Astrocyte (in vitro differentiated cells and primary cell): ENCODE measurements at regions not wholly inside any gene's neighbourhood (a gene's known extent, or its start where the extent isn't known, plus 50 kb on each side); places are given as distances from the start of the nearest gene placed in this dataset.

Experiments used
- DNase-seq: peaks from one replicate; pipeline ENCODE4 v3.0.0-alpha.2; 2010; ENCODE audit warnings: low read depth
- FAIRE-seq: peaks from 2 replicates; lab custom pipeline; 2011; peaks lifted over from hg19 to GRCh38; lab: Jason Lieb, UNC
- H2AFZ ChIP-seq: 2 replicates; pipeline ENCODE4 v1.6.0; 2012; ENCODE audit warnings: low read depth, low read length, inconsistent platforms
- H3K27ac ChIP-seq: 2 replicates; pipeline ENCODE4 v1.5.1; 2011; ENCODE audit warnings: low read depth, low read length, inconsistent platforms
- H3K27me3 ChIP-seq: 2 replicates; pipeline ENCODE4 v1.6.0; 2011; ENCODE audit warnings: low read length, inconsistent platforms; ENCODE audit not compliant: insufficient read depth
- H3K36me3 ChIP-seq: 2 replicates; pipeline ENCODE4 v1.5.1; 2011; ENCODE audit warnings: low read length, inconsistent platforms; ENCODE audit not compliant: insufficient read depth
- H3K4me1 ChIP-seq: 2 replicates; pipeline ENCODE4 v1.5.1; 2011; ENCODE audit warnings: low read length, inconsistent platforms; ENCODE audit not compliant: insufficient read depth
- H3K4me2 ChIP-seq: 2 replicates; pipeline ENCODE4 v1.6.0; 2012; ENCODE audit warnings: low read length, inconsistent platforms
- H3K4me3 ChIP-seq: 2 replicates; pipeline ENCODE4 v1.5.1; 2011; ENCODE audit warnings: low read depth, mild to moderate bottlenecking, low read length, inconsistent platforms; ENCODE audit not compliant: insufficient read depth
- H3K79me2 ChIP-seq: 2 replicates; pipeline ENCODE4 v1.6.0; 2012; ENCODE audit warnings: mild to moderate bottlenecking, low read length, inconsistent platforms; ENCODE audit not compliant: insufficient read depth
- H3K9ac ChIP-seq: 2 replicates; pipeline ENCODE4 v1.6.0; 2012; ENCODE audit warnings: mild to moderate bottlenecking, low read length, inconsistent platforms
- H3K9me3 ChIP-seq: 2 replicates; pipeline ENCODE4 v1.5.1; 2012; ENCODE audit warnings: low read depth, mild to moderate bottlenecking, low read length, inconsistent platforms; ENCODE audit not compliant: insufficient read depth
- H4K20me1 ChIP-seq: 2 replicates; pipeline ENCODE4 v1.6.0; 2012; ENCODE audit warnings: low read length, inconsistent platforms; ENCODE audit not compliant: insufficient read depth
- H3K27ac Mint-ChIP-seq: one replicate; pipeline ENCODE4 v1.8.0; 2021; ENCODE audit warnings: mild to moderate bottlenecking, mixed read lengths; ENCODE audit not compliant: unreplicated experiment
- H3K27me3 Mint-ChIP-seq: one replicate; pipeline ENCODE4 v1.8.0; 2021; ENCODE audit warnings: low read depth, mixed read lengths; ENCODE audit not compliant: unreplicated experiment
- H3K36me3 Mint-ChIP-seq: one replicate; pipeline ENCODE4 v1.8.0; 2021; ENCODE audit warnings: low read depth, mixed read lengths; ENCODE audit not compliant: unreplicated experiment
- H3K4me1 Mint-ChIP-seq: one replicate; pipeline ENCODE4 v1.8.0; 2021; ENCODE audit warnings: low read depth, mixed read lengths; ENCODE audit not compliant: unreplicated experiment
- H3K4me3 Mint-ChIP-seq: one replicate; pipeline ENCODE4 v1.8.0; 2021; ENCODE audit warnings: mild to moderate bottlenecking, moderate library complexity, mixed read lengths; ENCODE audit not compliant: unreplicated experiment
- H3K9me3 Mint-ChIP-seq: one replicate; pipeline ENCODE4 v1.8.0; 2021; ENCODE audit warnings: mild to moderate bottlenecking, mixed read lengths; ENCODE audit not compliant: unreplicated experiment
- CTCF ChIP-seq: IDR thresholded peaks from 2 replicates; pipeline ENCODE4 v1.5.1; 2011; ENCODE audit warnings: low read depth, mild to moderate bottlenecking, inconsistent platforms, low read length, moderate library complexity; ENCODE audit not compliant: insufficient read depth
- EZH2 ChIP-seq: IDR thresholded peaks from 2 replicates; pipeline ENCODE4 v1.6.1; 2012; ENCODE audit warnings: mild to moderate bottlenecking, low read length, inconsistent platforms; ENCODE audit not compliant: insufficient read depth

- no peak for FAIRE-seq
- no peaks in the 10 kb centered on the region for H3K27me3 Mint-ChIP-seq
- no peak overlapping the region for H3K4me3 Mint-ChIP-seq
- no peak overlapping the region for H3K4me3 ChIP-seq
- H3K27ac Mint-ChIP-seq, result no peak overlapping the region
- H2AFZ ChIP-seq, result no peak overlapping the region
- H3K4me2 ChIP-seq, result no peak overlapping the region
- no peaks in the 10 kb centered on the region for H3K36me3 Mint-ChIP-seq
- no peaks in the 10 kb centered on the region for H3K4me1 ChIP-seq
- no peaks in the 10 kb centered on the region for H4K20me1 ChIP-seq
- no peaks in the 10 kb centered on the region for H3K27me3 ChIP-seq
- H3K36me3 ChIP-seq, result no peaks in the 10 kb centered on the region
- no peak for DNase-seq
- H3K4me1 Mint-ChIP-seq, result peaks cover 3% of the 10 kb centered on the region
- no peak overlapping the region for H3K9ac ChIP-seq
- H3K27ac ChIP-seq, result no peak overlapping the region
- H3K9me3 Mint-ChIP-seq, result peaks cover 3% of the 10 kb centered on the region
- TF ChIP-seq CTCF, result no peak
- no peak for TF ChIP-seq EZH2
- no peaks in the 10 kb centered on the region for H3K9me3 ChIP-seq
- H3K79me2 ChIP-seq, result no peaks in the 10 kb centered on the region
These were observed 263.4 kb upstream of the KCNMB2 start for GRCh38 chr3:178272841-178273240.

GRCh38 chr3:178274711-178275110 lies 261.5 kb upstream of the KCNMB2 start:
- TF ChIP-seq CTCF, result no peak
- no peak for TF ChIP-seq EZH2
- no peak overlapping the region for H3K4me2 ChIP-seq
- Mint-ChIP-seq H3K27ac (no peak overlapping the region), H3K36me3 (peaks cover 2% of the 10 kb centered on the region), H3K27me3 (no peaks in the 10 kb centered on the region), H3K4me3 (no peak overlapping the region), H3K9me3 (peaks cover 9% of the 10 kb centered on the region), H3K4me1 (peaks cover 3% of the 10 kb centered on the region)
- H3K36me3 ChIP-seq, result no peaks in the 10 kb centered on the region
- no peak overlapping the region for H3K27ac ChIP-seq
- FAIRE-seq (no peak), DNase-seq (no peak)
- no peaks in the 10 kb centered on the region for H3K27me3 ChIP-seq
- H4K20me1 ChIP-seq, result no peaks in the 10 kb centered on the region
- no peak overlapping the region for H3K9ac ChIP-seq
- no peak overlapping the region for H2AFZ ChIP-seq
- H3K4me3 ChIP-seq, result no peak overlapping the region
- H3K4me1 ChIP-seq, result no peaks in the 10 kb centered on the region
- no peaks in the 10 kb centered on the region for H3K79me2 ChIP-seq
- H3K9me3 ChIP-seq, result no peaks in the 10 kb centered on the region

GRCh38 chr3:178275311-178275710 lies 260.9 kb upstream of the KCNMB2 start:
- no peaks in the 10 kb centered on the region for H3K4me1 ChIP-seq
- no peak overlapping the region for H3K4me3 ChIP-seq
- no peaks in the 10 kb centered on the region for H3K36me3 ChIP-seq
- TF ChIP-seq CTCF (no peak), EZH2 (no peak)
- Mint-ChIP-seq H3K4me3 (no peak overlapping the region), H3K9me3 (peaks cover 9% of the 10 kb centered on the region), H3K27me3 (no peaks in the 10 kb centered on the region), H3K27ac (no peak overlapping the region), H3K4me1 (peaks cover 3% of the 10 kb centered on the region), H3K36me3 (peaks cover 2% of the 10 kb centered on the region)
- no peaks in the 10 kb centered on the region for H3K27me3 ChIP-seq
- H3K79me2 ChIP-seq, result no peaks in the 10 kb centered on the region
- no peaks in the 10 kb centered on the region for H3K9me3 ChIP-seq
- H3K9ac ChIP-seq, result no peak overlapping the region
- FAIRE-seq, result no peak
- H3K4me2 ChIP-seq, result no peak overlapping the region
- H4K20me1 ChIP-seq, result no peaks in the 10 kb centered on the region
- no peak overlapping the region for H3K27ac ChIP-seq
- no peak overlapping the region for H2AFZ ChIP-seq
- no peak for DNase-seq
